Chondrocyte (in vitro differentiated cells): ENCODE measurements at regions not wholly inside any gene's neighbourhood (a gene's known extent, or its start where the extent isn't known, plus 50 kb on each side); places are given as distances from the start of the nearest gene placed in this dataset.

Experiments used
- DNase-seq: peaks from one replicate; pipeline ENCODE4 v3.0.0; 2021; ENCODE audit warnings: mixed read lengths, low spot score
- H3K27ac Mint-ChIP-seq: one replicate; pipeline ENCODE4 v1.8.0; 2021; ENCODE audit warnings: mild to moderate bottlenecking, moderate library complexity, mixed read lengths; ENCODE audit not compliant: unreplicated experiment
- H3K27me3 Mint-ChIP-seq: 2 replicates; pipeline ENCODE4 v1.8.0; 2021; ENCODE audit warnings: low read depth, mixed read lengths
- H3K36me3 Mint-ChIP-seq: 2 replicates; pipeline ENCODE4 v1.8.0; 2021; ENCODE audit warnings: low read depth, mixed read lengths
- H3K4me1 Mint-ChIP-seq: 2 replicates; pipeline ENCODE4 v1.8.0; 2021; ENCODE audit warnings: low read depth, mild to moderate bottlenecking, mixed read lengths
- H3K4me3 Mint-ChIP-seq: one replicate; pipeline ENCODE4 v1.8.0; 2021; ENCODE audit warnings: mild to moderate bottlenecking, moderate library complexity, mixed read lengths; ENCODE audit not compliant: unreplicated experiment
- H3K9me3 Mint-ChIP-seq: 2 replicates; pipeline ENCODE4 v1.8.0; 2021; ENCODE audit warnings: low read depth, mixed read lengths
- TF ChIP-seq, protein P1 (sequence below): fragments of 200-600 bp; sonication (generic); IDR thresholded peaks from 2 replicates; pipeline ENCODE4 v1.5.0; 2021; ENCODE audit warnings: antibody characterized with exemption, mild to moderate bottlenecking, moderate library complexity

DNA sequence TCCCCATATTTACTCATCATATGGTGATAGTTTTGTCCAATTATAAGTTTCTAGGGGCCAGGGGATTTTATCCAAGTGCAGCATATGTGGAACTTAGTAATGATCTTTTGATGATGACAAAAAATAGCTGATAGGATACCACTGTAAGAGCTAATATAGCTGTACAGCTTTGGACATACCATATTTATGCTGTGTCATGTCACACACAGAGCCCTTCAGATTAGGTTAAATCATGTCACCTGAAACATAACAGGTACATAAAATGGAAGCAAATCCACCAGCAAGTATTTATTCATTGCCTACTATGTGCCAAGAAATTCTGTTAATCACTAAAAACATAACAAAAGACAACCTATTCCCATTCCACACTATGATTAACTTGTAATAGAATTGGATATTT lies 82.8 kb upstream of the IPO9 start:
- Mint-ChIP-seq H3K36me3 (peaks cover 20% of the 10 kb centered on the region), H3K27ac (peak overlapping the region; percentile 98), H3K4me1 (peaks cover 95% of the 10 kb centered on the region), H3K27me3 (no peaks in the 10 kb centered on the region), H3K9me3 (no peaks in the 10 kb centered on the region), H3K4me3 (no peak overlapping the region)
- DNase-seq: no peak
- TF ChIP-seq, protein P1, sequence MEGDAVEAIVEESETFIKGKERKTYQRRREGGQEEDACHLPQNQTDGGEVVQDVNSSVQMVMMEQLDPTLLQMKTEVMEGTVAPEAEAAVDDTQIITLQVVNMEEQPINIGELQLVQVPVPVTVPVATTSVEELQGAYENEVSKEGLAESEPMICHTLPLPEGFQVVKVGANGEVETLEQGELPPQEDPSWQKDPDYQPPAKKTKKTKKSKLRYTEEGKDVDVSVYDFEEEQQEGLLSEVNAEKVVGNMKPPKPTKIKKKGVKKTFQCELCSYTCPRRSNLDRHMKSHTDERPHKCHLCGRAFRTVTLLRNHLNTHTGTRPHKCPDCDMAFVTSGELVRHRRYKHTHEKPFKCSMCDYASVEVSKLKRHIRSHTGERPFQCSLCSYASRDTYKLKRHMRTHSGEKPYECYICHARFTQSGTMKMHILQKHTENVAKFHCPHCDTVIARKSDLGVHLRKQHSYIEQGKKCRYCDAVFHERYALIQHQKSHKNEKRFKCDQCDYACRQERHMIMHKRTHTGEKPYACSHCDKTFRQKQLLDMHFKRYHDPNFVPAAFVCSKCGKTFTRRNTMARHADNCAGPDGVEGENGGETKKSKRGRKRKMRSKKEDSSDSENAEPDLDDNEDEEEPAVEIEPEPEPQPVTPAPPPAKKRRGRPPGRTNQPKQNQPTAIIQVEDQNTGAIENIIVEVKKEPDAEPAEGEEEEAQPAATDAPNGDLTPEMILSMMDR: no peak

- H3K36me3 Mint-ChIP-seq: peaks cover 18% of the 10 kb centered on the region
- no peak for DNase-seq
- H3K4me3 Mint-ChIP-seq: peak overlapping the region; percentile 31
- H3K4me1 Mint-ChIP-seq: peaks cover 95% of the 10 kb centered on the region
- no peaks in the 10 kb centered on the region for H3K9me3 Mint-ChIP-seq
- TF ChIP-seq, protein P1: no peak
- peak overlapping the region; percentile 98 for H3K27ac Mint-ChIP-seq
- no peaks in the 10 kb centered on the region for H3K27me3 Mint-ChIP-seq
Observed at GRCh38 chr1:201747261-201747660, 81.7 kb upstream of the IPO9 start.

DNA sequence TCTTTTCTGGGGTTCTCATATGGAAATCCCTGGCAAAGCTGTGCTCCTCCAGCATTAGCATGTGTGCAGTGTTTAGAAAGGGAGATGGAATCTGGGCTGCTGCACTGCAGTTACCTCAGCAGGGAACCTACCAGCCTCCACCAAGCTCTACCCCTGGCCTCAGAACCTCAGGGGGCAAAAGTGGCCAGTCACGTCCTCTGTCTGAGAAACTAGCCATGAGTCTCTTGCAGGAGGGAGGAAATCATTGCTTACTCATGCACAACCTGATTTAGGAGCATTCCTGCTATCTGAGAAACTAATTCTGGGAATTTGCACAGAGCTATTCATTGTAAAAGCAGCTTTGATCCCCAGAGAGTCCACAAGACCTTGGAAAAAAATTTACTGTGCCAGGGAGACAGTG lies 80.6 kb upstream of the IPO9 start:
- peaks cover 95% of the 10 kb centered on the region for H3K4me1 Mint-ChIP-seq
- TF ChIP-seq, protein P1: no peak
- H3K27me3 Mint-ChIP-seq: no peaks in the 10 kb centered on the region
- DNase-seq: no peak
- H3K4me3 Mint-ChIP-seq: peak overlapping the region; percentile 53
- peaks cover 14% of the 10 kb centered on the region for H3K36me3 Mint-ChIP-seq
- no peaks in the 10 kb centered on the region for H3K9me3 Mint-ChIP-seq
- H3K27ac Mint-ChIP-seq: peak overlapping the region; percentile 98

GRCh38 chr1:201749059-201749690 lies 79.8 kb upstream of the IPO9 start:
- Mint-ChIP-seq H3K9me3 (no peaks in the 10 kb centered on the region), H3K4me1 (peaks cover 99% of the 10 kb centered on the region), H3K36me3 (peaks cover 11% of the 10 kb centered on the region), H3K4me3 (peak overlapping the region; percentile 23), H3K27me3 (no peaks in the 10 kb centered on the region), H3K27ac (peak overlapping the region; percentile 98)
- no peak for DNase-seq
- TF ChIP-seq, protein P1: no peak

- H3K27ac Mint-ChIP-seq: peak overlapping the region; percentile 98
- H3K4me1 Mint-ChIP-seq: peaks cover 100% of the 10 kb centered on the region
- peaks cover 10% of the 10 kb centered on the region for H3K36me3 Mint-ChIP-seq
- no peak overlapping the region for H3K4me3 Mint-ChIP-seq
- DNase-seq: no peak
- H3K27me3 Mint-ChIP-seq: no peaks in the 10 kb centered on the region
- H3K9me3 Mint-ChIP-seq: no peaks in the 10 kb centered on the region
- TF ChIP-seq, protein P1: no peak
Observed at GRCh38 chr1:201750120-201750519, 78.8 kb upstream of the IPO9 start.
